SK-MEL-5 (cell line): ENCODE measurements at regions not wholly inside any gene's neighbourhood (a gene's known extent, or its start where the extent isn't known, plus 50 kb on each side); places are given as distances from the start of the nearest gene placed in this dataset.
"Not testable (repeated sequence)": the region's sequence is repeated elsewhere in the genome, so short reads cannot be mapped to it uniquely, and the experiment has no call there.

Experiments
- DNase-seq: peaks from one replicate; pipeline ENCODE4 v3.0.0-alpha.2; 2016; ENCODE audit warnings: low read depth, low spot score
- in situ Hi-C: cut with HindIII; loops from 2 replicates; pipeline ENCODE4 v1.10.0; 2016; ENCODE audit warnings: low sequenced_read_pairs, high pct_unique_total_duplicates, low pct_unique_long_range_greater_than_20kb

GRCh38 chr6:90712114-90712513, 125.2 kb upstream of the MAP3K7 start:
- DNase-seq = no peak
- in situ Hi-C loops = no loop called here

- DNase-seq = peak; percentile 1
- in situ Hi-C loops = no loop called here
These were observed 122.6 kb upstream of the MAP3K7 start for GRCh38 chr6:90709431-90709996.

- DNase-seq = no peak
- in situ Hi-C loops = no loop called here
These were observed 121.4 kb upstream of the MAP3K7 start for GRCh38 chr6:90708206-90708737.

- in situ Hi-C loops = no loop called here
- DNase-seq = no peak
These were observed 120.4 kb upstream of the MAP3K7 start for GRCh38 chr6:90707246-90707645.

- in situ Hi-C loops = no loop called here
- DNase-seq = no peak
These were observed 116.5 kb upstream of the MAP3K7 start for GRCh38 chr6:90703336-90703735.

- DNase-seq = no peak
- in situ Hi-C loops = no loop called here
These were observed 115.1 kb upstream of the MAP3K7 start for GRCh38 chr6:90701926-90702325.

- DNase-seq = no peak
These were observed 114.4 kb upstream of the MAP3K7 start for GRCh38 chr6:90701146-90701781.

GRCh38 chr6:90695316-90695715, 108.4 kb upstream of the MAP3K7 start:
- DNase-seq = no peak
- in situ Hi-C loops = no loop called here

More at GRCh38 chr6:90701146-90701781, 114.4 kb upstream of the MAP3K7 start:
- in situ Hi-C loops = no loop called here

GRCh38 chr6:90694802-90695201, 107.9 kb upstream of the MAP3K7 start:
- no peak for DNase-seq
- in situ Hi-C loops = no loop called here

- peak; percentile 19 for DNase-seq
- in situ Hi-C loops = no loop called here
These were observed 105.0 kb upstream of the MAP3K7 start for GRCh38 chr6:90691823-90692222.

GRCh38 chr6:90689172-90689571, 102.3 kb upstream of the MAP3K7 start:
- in situ Hi-C loops = no loop called here
- no peak for DNase-seq

GRCh38 chr6:90687775-90688380, 101.0 kb upstream of the MAP3K7 start:
- in situ Hi-C loops = no loop called here
- no peak for DNase-seq

GRCh38 chr6:90681863-90682262, 95.0 kb upstream of the MAP3K7 start:
- no peak for DNase-seq
- in situ Hi-C loops = no loop called here

- DNase-seq = no peak
- in situ Hi-C loops = no loop called here
These were observed 91.3 kb upstream of the MAP3K7 start for GRCh38 chr6:90678049-90678779.

- no peak for DNase-seq
- in situ Hi-C loops = no loop called here
These were observed 90.6 kb upstream of the MAP3K7 start for GRCh38 chr6:90677440-90677839.

GRCh38 chr6:90676516-90677300, 89.8 kb upstream of the MAP3K7 start:
- in situ Hi-C loops = no loop called here
- DNase-seq = no peak

GRCh38 chr6:90675107-90675506, 88.2 kb upstream of the MAP3K7 start:
- DNase-seq, in situ Hi-C loops: not testable (repeated sequence)

GRCh38 chr6:90674077-90674476, 87.2 kb upstream of the MAP3K7 start:
- in situ Hi-C loops, DNase-seq: not testable (repeated sequence)
